HG03280 (cell line): ENCODE measurements at regions not wholly inside any gene's neighbourhood (a gene's known extent, or its start where the extent isn't known, plus 50 kb on each side); places are given as distances from the start of the nearest gene placed in this dataset.
"Not testable (repeated sequence)": the region's sequence is repeated elsewhere in the genome, so short reads cannot be mapped to it uniquely, and the experiment has no call there.

ENCODE experiments used
- ATAC-seq: cut with Tn5 transposase; IDR thresholded peaks from one replicate; pipeline ENCODE4 v1.9.1; 2021; ENCODE audit warnings: mild to moderate bottlenecking, moderate library complexity; ENCODE audit not compliant: unreplicated experiment

DNA sequence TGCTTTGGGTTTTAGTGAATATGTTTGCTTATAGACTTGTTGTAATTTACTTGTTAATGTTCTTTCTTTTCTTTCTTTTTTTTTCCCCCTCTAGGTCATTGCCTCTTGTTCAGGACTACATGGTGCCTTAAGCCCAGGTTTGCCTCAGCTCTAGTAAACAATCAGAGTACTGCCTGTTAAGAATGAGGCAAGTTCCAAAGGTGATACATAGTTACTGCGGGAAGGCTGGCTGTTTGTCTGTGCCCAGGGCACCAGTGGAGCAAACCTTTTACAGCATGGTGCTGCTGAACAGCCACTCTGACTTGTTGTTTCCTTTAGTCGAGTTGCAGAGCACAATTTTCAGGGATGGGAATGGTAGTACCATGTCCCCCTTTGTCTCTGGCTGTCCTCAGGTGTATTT is 517.2 kb downstream of the NYAP2 start:
- ATAC-seq: no peak

DNA sequence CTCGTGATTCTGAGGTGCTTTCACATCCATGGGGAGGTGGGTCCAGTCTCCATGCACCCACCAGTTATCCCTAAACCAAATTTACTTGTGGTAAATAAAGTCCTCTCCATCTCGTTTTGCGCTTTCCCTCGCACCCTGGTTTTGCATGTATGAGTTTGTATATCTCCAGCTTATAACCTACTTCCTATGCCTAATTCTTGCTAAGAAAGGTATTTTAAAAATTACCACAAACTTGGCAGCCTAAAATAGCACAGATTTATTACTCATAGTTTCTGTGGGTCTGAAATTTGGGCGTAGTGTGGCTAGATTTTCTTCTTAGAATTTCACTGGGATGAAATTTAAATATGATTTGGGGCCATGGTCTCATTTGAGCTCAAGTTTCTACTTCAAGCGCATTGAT is 511.5 kb downstream of the NYAP2 start:
- ATAC-seq: no peak

DNA sequence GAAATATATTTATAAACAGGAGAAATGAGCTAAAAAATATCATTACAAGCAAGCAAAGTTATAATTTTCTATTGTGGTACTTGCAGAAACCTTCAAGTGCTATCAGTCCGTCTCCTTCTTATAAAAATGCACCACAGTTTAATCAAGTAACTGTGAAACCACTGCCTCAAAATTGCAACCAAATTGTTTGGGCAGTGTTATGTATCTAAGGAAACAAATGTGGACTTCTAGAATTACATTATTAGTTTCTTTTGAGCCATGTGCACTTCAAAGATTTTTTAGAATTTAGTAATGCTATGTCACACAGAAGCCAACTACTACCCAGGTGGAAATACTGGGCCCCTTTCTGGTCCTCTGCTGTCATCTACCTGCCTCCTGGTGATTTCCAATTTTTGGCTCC is 495.6 kb downstream of the NYAP2 start:
- no peak for ATAC-seq

DNA sequence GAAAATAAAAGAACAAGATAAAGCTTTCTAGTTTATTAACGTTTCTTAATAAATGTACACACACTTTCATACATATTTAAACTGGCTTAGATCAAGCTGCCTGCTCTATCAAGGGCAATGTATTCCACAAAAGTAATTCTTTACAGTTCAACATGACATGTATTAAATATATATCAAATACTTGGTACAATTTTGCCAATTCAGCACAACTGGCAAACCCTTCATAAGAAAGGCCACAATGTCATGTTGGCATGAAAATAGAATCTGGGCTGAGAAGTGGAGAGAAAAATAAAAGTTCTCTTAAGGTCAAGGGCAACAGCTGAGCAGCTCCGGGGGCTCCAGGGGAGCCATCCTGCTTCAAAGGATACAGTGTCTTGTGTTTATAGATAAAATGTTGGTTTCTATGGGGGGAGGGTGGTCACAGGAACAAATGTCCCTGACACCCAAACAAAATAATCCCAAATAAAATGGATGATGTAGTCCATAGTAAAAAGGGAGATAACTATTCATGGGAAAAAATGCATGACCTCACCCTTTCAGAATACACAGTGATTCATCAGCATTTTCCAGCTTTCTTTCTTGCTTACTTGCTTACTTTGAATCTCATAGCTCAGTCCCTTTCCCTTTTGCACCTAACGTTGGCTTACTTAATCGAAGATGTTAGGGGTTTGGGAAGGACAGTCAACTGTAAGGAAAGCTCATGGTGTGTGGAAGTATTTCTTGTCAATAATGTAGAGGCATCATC is 494.9 kb downstream of the NYAP2 start:
- no peak for ATAC-seq

DNA sequence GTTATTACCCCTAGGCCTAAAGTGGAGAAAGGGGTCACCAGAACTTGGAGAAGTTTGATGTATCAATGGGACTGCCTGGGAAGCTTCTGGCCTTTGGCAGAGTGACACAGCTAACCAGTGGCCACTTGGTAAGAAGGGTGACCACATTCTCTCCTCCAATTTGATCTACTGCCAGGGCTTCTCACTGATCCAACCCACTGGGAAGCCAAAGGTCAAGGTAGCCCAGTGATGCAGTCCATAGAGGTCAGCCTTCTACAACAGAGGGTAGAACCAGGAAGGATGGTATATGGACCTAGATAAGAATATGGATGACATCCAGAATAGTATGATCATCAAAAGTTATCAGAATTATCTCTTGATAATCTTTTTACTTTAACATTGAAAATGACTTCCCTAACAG is 493.6 kb downstream of the NYAP2 start:
- no peak for ATAC-seq

DNA sequence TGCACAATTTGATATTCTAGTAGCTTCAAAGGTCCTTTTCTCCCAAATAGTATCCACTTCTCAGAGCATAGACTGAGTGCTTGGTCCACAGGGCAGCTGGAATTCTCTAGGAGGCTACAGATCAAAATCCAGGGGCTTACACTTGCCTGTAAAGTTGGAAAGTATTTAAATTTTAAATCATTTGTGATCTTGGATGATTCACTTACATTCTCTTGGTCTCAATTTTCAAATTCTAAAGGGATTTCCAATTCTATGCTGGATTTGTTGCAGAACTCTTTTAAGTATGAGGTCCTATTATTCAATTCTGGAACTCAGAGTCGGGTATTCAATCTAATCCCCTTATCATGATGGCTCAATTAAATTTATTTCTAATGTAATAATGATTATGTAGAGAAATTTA is 492.3 kb downstream of the NYAP2 start:
- ATAC-seq: no peak

DNA sequence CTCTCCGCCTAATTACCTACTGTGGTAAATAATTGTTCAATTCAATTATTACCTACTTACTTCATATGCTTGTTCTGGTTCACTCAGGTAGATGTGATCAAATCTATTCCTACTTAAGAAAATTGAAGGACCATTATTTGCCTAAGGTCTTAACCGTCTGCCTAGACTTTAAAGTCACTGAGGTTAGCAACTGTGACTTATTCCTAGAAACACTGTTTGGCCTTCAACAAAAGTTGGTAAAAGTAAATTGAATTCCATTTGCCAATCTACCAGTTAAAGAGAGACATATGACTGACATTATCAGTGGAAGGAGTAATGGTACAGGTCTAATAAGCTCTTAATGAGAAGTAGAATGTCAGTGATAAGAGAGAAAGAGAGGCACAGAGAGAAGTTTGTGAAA is 491.5 kb downstream of the NYAP2 start:
- ATAC-seq: no peak

DNA sequence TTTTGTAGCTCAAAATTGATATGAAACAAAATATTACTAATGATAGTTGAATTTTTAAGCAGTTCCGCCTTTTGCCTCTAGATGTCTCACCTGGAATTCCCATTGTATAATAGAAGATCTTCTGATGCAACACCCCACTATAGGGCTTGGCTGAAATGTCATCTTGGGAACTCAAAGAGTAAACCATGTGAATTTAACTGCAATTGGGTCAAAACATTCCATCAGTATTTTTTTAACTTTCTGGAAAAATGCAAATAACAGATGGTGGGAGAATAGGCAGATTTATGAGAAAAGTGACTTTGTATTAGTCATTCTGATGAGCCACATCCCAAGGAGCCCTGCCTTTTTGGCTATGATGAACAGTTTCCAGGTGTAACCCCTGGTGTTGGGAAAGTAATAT is 489.9 kb downstream of the NYAP2 start:
- ATAC-seq: no peak

DNA sequence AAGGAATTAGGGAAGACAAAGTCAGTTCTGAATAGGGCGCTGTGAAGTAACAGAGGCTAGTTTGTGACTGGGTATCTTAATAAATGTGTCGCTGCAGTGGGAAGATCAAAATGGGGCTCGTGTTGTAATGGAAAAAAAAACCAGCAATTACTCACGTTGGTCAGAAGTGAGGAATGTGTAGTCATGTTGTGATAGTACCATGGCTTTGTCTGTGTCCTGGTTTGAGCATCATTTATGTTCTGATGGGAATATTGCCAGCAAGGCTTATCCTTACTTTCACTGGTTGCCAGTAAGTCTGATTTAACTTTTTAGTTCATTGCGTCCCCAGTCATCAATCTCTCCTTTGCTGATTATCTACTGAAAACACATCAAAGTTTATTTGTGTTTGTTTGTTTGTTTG is 467.6 kb downstream of the NYAP2 start:
- ATAC-seq: no peak

DNA sequence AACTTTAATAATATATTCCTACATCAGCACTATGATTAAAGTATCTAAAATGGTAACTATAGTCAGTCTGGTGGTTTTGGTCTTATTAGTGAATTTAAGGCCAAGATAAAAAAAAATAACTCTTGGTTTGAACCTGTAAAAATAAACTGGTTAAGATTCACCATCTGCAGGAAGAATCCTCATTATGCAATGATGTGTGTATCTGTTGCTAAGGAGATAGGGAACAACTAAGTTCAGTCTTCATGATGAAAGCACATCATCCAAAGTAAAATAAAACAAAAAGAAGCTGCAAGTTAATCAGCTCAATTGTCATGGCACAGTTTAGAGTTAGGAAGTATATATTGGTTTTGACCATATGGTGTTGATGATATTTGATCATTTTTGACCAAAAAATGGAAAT is 466.0 kb downstream of the NYAP2 start:
- ATAC-seq: no peak

DNA sequence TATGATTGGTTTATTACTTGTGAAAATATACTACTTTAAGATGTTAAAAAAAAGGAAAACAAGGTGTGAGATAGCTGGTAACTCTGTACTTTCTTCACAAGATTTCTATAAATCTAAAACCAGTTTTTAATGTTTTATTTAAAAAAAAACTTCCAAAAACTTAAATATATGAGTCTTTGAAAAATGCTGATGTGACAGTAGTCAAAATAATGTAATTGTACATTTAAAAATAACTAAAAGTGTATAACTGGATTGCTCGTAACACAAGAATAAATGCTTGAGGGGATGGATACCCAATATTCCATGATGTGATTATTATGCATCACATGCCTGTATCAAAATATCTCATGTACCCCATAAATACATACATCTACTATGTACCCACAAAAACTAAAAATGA is 464.9 kb downstream of the NYAP2 start:
- no peak for ATAC-seq

DNA sequence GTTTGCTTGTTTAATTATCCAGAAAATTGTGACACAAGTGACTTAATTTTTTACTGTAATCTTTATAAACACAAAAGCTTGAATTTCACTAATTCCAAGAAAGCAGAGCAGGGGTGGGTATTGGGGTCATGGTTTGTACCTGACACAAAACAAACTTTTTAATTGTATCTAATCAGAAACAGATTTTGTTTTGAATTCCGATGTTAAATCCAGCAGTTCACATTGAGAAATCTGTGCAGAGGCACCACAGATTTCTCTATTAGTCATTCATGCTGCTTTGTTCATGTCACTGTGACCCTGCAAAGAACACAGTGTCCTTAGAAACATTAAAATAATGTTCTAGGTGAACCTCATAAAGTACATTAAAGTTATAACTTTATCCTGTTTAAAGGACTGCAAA is 443.4 kb downstream of the NYAP2 start:
- no peak for ATAC-seq

DNA sequence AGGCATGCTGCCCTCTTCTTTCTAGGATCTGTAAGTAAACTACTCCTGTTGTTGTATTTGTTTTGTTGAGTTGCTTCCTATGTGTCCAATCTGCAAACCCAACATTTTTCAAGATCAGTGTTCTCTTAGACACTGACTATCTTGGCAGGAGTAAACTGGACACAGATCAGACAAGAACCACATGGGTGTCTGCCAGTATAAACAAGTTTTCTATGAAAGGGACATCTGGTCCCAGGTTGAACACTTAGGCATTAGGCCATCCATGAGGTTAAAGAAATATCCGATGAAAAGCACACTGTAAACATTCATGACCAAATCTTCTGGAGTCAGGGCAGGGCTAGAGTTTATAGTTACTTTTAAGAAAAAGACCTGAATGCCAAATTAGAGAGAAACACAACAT is 441.8 kb downstream of the NYAP2 start:
- ATAC-seq: no peak

DNA sequence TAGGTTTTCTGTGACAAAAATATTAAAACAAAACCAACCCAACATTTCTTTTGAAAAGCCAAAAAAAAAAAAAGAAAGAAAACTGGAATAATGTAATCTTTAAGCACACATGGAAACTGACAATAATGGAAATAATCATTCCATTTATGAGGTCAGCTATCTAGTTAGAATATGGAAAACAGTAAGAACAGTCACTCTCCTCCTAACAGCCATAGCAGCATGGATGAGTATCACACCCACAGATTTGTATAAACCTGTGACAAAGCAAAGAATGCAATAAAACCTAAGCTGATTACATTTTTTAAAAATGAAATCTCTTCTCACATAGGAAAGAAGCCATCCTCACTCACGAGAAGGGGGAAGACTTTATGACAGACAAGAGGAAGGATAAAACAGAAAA is 437.8 kb downstream of the NYAP2 start:
- ATAC-seq: no peak

DNA sequence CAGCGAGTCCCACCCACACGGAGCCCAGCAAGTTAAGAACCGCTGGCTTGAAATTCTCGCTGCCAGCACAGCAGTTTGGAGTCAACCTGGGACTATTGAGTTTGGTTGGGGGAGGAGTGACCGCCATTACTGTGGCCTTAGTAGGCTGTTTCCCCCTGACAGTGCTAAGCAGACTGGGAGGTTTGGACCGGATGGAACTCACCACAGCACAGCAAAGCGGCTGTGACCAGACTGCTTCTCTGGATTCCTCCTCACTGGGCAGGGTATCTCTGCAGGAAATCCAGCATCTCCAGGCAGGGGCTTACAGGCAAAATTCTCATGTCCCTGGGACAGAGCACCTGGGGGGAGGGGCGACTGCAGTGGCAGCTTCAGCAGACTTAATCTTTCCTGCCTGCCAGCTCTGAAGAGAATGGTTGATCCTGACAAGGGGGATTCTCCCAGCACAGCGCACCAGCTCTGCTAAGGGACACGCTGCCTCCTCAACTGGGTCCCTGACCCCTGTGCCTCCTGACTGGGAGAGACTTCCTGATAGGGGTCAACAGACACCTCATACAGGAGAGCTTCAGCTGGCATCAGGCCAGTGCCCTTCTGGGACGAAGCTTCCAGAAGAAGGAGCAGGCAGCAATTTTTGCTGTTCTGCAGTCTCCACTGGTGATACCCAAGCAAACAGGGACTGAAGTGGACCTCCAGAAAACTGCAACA is 425.4 kb downstream of the NYAP2 start:
- no peak for ATAC-seq

DNA sequence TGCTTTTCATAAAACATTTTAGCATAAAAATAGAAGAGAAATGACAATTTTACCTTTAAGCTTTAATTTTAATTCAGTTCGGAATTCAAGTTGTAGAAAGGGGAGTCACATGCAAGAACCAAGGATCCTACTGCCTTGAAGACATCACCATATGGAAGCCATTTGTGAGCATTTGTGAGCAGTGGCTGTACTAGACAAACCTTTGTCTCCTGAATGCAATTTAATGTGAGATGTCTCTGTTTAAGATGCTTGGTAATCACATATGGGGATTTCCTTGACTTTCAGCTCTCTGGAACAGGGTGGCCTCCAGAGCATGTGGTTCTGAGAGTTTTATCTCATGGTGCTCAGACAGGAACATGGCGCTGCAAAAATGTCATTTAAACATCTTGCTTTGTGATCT is 421.8 kb downstream of the NYAP2 start:
- ATAC-seq: no peak

DNA sequence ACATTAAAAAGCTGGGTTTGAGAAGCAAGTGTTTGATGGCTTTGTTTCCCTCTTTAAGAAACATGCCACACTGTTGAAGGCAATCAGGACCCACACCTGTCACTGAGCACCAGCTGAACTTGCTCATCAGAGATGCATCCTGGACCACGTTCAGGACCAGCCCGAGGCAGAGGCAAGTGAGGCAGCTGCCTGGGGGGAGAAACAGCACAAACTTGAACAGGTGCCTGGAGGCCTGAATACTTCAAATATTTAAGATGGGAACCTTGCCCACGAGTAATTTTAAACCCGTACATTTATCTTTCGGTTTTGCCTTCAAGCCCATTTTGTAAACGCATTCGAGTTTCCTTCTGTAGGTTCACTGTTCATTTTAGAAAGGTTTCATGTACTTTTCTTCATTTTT is 421.3 kb downstream of the NYAP2 start:
- ATAC-seq: no peak

DNA sequence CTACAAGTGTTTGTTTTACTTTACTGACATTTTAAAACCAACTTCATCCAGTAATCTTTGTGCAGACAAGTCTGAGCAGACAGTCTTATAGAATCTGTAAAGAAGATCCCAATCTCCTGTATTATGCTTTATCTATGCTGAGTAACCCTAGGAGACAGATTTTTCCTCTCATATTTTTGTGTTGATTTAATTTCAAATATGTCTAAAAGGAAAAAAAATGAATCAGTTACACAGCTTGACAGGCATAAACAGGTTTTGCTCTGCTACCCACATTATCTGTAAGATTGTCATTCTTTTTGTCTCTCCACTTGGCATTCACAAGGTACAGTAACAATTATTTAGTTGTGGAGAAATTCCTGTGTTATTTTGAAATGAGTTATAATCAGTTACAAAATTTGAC is 415.0 kb downstream of the NYAP2 start:
- no peak for ATAC-seq

DNA sequence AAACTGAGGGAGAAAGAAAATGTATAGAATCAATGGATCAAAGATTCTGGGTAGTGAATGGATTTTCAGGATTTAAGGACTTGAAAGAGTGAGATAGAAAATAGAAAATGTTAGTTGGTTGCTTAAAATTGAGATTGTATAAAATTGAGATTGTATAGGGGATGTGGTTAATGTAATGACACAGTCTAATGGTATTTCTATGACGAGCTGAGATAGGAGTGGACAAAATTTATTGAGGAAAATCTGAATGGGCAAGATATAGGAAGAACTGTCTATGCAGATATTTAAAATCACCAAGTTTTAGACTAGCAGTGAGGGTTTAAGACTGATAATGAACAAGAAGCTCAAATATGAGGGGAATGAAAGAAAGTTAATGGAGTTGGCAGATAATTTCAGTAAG is 406.6 kb downstream of the NYAP2 start:
- no peak for ATAC-seq

DNA sequence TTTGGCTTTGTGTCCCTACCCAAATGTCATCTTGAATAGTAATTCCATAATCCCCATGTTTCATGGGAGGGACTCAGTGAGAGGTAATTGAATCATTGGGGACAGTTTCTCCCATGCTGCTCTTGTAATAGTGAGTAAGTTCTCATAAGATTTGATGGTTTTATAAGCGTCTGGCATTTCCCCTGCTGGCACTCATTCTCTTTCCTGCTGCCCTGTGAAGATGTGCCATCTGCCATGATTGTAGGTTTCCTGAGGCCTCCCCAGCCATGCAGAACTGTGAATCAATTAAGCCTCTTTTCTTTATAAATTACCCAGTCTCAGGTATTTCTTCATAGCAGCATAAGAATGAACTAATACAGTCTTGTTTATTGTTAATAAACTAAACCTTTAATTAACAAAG is 402.6 kb downstream of the NYAP2 start:
- not testable (repeated sequence) for ATAC-seq

DNA sequence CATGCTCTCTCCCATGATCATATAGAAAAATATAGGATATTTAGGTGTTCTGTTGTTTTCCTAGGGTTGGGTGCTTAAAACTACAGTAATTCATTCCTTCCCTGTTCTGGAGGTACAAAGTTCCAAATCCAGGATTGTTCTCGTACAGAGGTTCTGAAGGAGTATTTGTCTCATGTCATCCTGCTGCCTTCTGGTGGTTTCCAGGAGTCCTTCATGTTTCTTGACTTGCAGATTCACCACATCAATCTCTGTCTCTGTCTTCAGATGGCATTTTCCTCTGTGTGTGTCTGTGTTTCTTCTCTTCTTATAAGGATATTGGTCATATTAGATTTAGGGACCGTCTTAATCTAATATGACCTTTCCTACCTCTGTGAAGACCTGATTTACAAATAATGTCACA is 397.9 kb downstream of the NYAP2 start:
- ATAC-seq: no peak

DNA sequence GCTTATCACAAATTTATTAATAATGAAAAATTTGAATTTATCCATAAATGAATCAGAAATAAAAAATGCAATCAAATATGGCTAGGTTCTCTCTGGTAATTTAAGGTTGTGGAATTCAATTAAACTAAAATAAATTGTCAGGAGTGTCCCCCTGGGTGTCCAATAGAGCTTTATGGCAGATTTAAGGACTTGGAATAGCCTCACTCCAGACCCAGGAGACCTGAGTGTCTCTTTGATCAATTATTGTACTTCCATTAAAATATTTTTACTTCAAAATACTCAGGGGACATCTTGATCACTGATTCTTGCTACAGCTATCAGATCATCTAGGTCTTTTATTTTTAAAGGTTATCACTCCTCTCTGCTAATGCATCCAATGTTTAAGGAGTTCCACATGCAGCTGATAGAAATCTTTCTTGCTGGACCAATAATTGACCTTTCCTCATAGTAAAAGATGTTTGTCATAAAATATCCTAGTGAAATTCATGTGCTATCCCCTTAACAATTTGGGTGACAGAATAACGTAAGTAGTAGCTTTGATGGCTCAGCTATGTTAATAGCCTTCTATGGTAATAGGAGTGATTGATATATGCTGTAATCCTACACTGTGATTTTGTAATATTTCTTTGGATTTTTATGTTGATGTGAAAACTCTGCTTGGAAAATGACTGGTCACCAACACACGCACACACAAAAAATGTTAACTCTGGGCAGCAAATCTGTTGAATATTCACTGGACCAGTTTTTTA is 395.3 kb downstream of the NYAP2 start:
- ATAC-seq: no peak
